OCI-LY1 (cell line): ENCODE measurements at regions not wholly inside any gene's neighbourhood (a gene's known extent, or its start where the extent isn't known, plus 50 kb on each side); places are given as distances from the start of the nearest gene placed in this dataset.

Experiments
- EZH2 ChIP-seq: fragments of 200-600 bp; sonication (generic), shearing (Covaris generic); IDR thresholded peaks from 2 replicates; pipeline ENCODE4 v1.8.0; 2017; ENCODE audit warnings: borderline replicate concordance, mixed run types, mild to moderate bottlenecking, antibody characterized with exemption, low read length, moderate library complexity, mixed read lengths
- TF ChIP-seq, protein P1 (sequence below): fragments of 200-600 bp; sonication (generic), shearing (Covaris generic); IDR thresholded peaks from 2 replicates; pipeline ENCODE4 v1.5.1; 2017; ENCODE audit warnings: mild to moderate bottlenecking, antibody characterized with exemption, low read length, moderate library complexity, mixed read lengths

DNA sequence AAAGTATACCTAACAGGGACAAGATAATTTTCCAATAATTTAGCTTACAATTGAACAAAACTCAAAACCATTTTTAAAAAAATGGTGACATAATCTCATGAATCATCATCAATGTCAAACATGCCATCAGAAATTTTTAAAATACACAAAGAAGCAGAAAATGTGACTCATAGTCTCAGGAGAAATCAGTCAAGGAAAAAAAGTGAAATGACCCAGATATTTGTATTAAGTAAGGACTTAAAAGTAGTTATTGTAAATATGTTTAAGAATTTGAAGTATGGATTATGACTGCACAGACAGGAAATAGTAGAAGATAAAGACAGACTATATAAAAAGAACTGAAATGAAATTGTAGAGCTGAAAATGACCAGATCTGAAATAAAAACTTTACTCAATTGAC lies 473.9 kb upstream of the SYT4 start:
- TF ChIP-seq, protein P1, sequence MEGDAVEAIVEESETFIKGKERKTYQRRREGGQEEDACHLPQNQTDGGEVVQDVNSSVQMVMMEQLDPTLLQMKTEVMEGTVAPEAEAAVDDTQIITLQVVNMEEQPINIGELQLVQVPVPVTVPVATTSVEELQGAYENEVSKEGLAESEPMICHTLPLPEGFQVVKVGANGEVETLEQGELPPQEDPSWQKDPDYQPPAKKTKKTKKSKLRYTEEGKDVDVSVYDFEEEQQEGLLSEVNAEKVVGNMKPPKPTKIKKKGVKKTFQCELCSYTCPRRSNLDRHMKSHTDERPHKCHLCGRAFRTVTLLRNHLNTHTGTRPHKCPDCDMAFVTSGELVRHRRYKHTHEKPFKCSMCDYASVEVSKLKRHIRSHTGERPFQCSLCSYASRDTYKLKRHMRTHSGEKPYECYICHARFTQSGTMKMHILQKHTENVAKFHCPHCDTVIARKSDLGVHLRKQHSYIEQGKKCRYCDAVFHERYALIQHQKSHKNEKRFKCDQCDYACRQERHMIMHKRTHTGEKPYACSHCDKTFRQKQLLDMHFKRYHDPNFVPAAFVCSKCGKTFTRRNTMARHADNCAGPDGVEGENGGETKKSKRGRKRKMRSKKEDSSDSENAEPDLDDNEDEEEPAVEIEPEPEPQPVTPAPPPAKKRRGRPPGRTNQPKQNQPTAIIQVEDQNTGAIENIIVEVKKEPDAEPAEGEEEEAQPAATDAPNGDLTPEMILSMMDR, result no peak
- TF ChIP-seq EZH2, result no peak
